ENCODE measurements at regions not wholly inside any gene's neighbourhood (a gene's known extent, or its start where the extent isn't known, plus 50 kb on each side); places are given as distances from the start of the nearest gene placed in this dataset.

DNA sequence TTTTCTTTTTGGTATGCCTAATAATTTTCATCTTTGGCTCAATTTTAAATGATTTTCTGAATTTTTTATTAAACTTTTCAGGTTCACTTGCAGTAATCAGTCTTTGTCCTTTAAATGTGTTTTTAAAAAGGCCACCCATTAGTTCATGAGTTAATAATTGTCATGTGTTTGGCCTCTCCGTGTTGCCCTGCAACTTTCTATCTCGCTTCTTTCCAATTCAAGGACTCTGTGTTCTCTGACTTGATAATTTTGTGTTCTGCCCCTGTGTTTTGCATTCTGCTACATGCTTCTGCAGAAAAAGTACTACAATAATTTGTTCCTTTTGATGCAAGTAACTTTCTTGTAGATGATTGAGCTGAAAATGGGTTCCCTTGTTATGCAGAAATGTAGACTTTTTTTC is 921.4 kb upstream of the LRATD1 start:
- H3K4me2 ChIP-seq (ENCODE audit: low read depth, low read length, poor library complexity, severe bottlenecking), result no peak overlapping the region
- no peaks in the 10 kb centered on the region for H3K9me3 ChIP-seq (ENCODE audit: insufficient read depth, low read length)
- no peaks in the 10 kb centered on the region for H3F3A ChIP-seq (ENCODE audit: insufficient read depth)
- H3K4me3 ChIP-seq (ENCODE audit: insufficient read depth, low read length, poor library complexity, severe bottlenecking), result no peak overlapping the region
- no peaks in the 10 kb centered on the region for H3K79me2 ChIP-seq (ENCODE audit: insufficient read depth, low read length)
- no peaks in the 10 kb centered on the region for H3K36me3 ChIP-seq (ENCODE audit: low read length)
- no peak overlapping the region for H3K9ac ChIP-seq (ENCODE audit: low read length)
- H3K9me2 ChIP-seq (replicated peaks; ENCODE audit: insufficient read depth, low read length), result no peaks in the 10 kb centered on the region
- H2AFZ ChIP-seq (ENCODE audit: low read depth, low read length, severe bottlenecking), result no peak overlapping the region
- no peaks in the 10 kb centered on the region for H4K20me1 ChIP-seq (ENCODE audit: low read depth, low read length)
- TF ChIP-seq CTCF (IDR thresholded peaks at IDR 0.05; ENCODE audit: insufficient read depth, low read length, poor library complexity, severe bottlenecking) (no peak), EZH2phosphoT487 (conservative IDR thresholded peaks at IDR 0.05; ENCODE audit: low read length) (no peak)
- no peak overlapping the region for H3K27ac ChIP-seq (ENCODE audit: low read depth, low read length)
- no peaks in the 10 kb centered on the region for H3K27me3 ChIP-seq (ENCODE audit: low read length)

- H4K20me1 ChIP-seq (ENCODE audit: low read depth, low read length), result no peaks in the 10 kb centered on the region
Measured at GRCh38 chr2:13714466-13714865, 918.1 kb upstream of the LRATD1 start.

DNA sequence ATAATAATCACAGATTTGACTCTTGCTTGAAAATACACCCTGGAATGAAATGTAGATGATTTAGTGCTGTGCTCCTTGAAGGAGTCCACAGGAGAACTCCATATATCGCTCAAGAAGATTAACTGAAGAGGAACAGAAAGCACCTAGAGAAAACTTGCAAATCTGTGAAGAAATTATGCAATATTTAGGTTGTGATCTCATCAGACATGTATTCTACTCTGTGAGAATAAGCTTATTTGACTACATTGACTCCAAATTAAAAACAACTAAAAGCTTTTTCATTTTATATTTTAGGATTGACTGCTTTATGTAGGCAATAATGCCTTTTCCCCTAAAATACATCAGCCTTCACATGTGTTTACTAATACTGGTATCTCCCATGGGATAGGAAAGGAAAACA is 906.6 kb upstream of the LRATD1 start:
- no peaks in the 10 kb centered on the region for H3K27me3 ChIP-seq (ENCODE audit: low read length)
- H3K36me3 ChIP-seq (ENCODE audit: low read length), result no peaks in the 10 kb centered on the region
- H3K9me2 ChIP-seq (replicated peaks; ENCODE audit: insufficient read depth, low read length), result no peaks in the 10 kb centered on the region
- H3K9ac ChIP-seq (ENCODE audit: low read length), result no peak overlapping the region
- H3F3A ChIP-seq (ENCODE audit: insufficient read depth), result no peaks in the 10 kb centered on the region
- H3K9me3 ChIP-seq (ENCODE audit: insufficient read depth, low read length), result no peaks in the 10 kb centered on the region
- no peak overlapping the region for H2AFZ ChIP-seq (ENCODE audit: low read depth, low read length, severe bottlenecking)
- H3K27ac ChIP-seq (ENCODE audit: low read depth, low read length), result no peak overlapping the region
- H3K4me2 ChIP-seq (ENCODE audit: low read depth, low read length, poor library complexity, severe bottlenecking), result no peak overlapping the region
- no peaks in the 10 kb centered on the region for H4K20me1 ChIP-seq (ENCODE audit: low read depth, low read length)
- H3K4me3 ChIP-seq (ENCODE audit: insufficient read depth, low read length, poor library complexity, severe bottlenecking), result no peak overlapping the region
- no peaks in the 10 kb centered on the region for H3K79me2 ChIP-seq (ENCODE audit: insufficient read depth, low read length)
- TF ChIP-seq EZH2phosphoT487 (conservative IDR thresholded peaks at IDR 0.05; ENCODE audit: low read length) (no peak), CTCF (IDR thresholded peaks at IDR 0.05; ENCODE audit: insufficient read depth, low read length, poor library complexity, severe bottlenecking) (no peak)

More at GRCh38 chr2:13714466-13714865, 918.1 kb upstream of the LRATD1 start:
- no peaks in the 10 kb centered on the region for H3K9me3 ChIP-seq (ENCODE audit: insufficient read depth, low read length)
- no peak overlapping the region for H3K4me3 ChIP-seq (ENCODE audit: insufficient read depth, low read length, poor library complexity, severe bottlenecking)
- H2AFZ ChIP-seq (ENCODE audit: low read depth, low read length, severe bottlenecking), result no peak overlapping the region
- no peaks in the 10 kb centered on the region for H3K9me2 ChIP-seq (replicated peaks; ENCODE audit: insufficient read depth, low read length)
- H3F3A ChIP-seq (ENCODE audit: insufficient read depth), result no peaks in the 10 kb centered on the region
- no peaks in the 10 kb centered on the region for H3K79me2 ChIP-seq (ENCODE audit: insufficient read depth, low read length)
- no peaks in the 10 kb centered on the region for H3K36me3 ChIP-seq (ENCODE audit: low read length)
- TF ChIP-seq EZH2phosphoT487 (conservative IDR thresholded peaks at IDR 0.05; ENCODE audit: low read length) (no peak), CTCF (IDR thresholded peaks at IDR 0.05; ENCODE audit: insufficient read depth, low read length, poor library complexity, severe bottlenecking) (no peak)
- no peak overlapping the region for H3K27ac ChIP-seq (ENCODE audit: low read depth, low read length)
- H3K9ac ChIP-seq (ENCODE audit: low read length), result no peak overlapping the region
- no peak overlapping the region for H3K4me2 ChIP-seq (ENCODE audit: low read depth, low read length, poor library complexity, severe bottlenecking)
- no peaks in the 10 kb centered on the region for H3K27me3 ChIP-seq (ENCODE audit: low read length)
